Keratinocyte (primary cell): ENCODE measurements at regions not wholly inside any gene's neighbourhood (a gene's known extent, or its start where the extent isn't known, plus 50 kb on each side); places are given as distances from the start of the nearest gene placed in this dataset.

Source experiments
- CTCF ChIP-seq, 3 experiments: IDR thresholded peaks in 1 of 3; conservative IDR thresholded peaks in 1 of 3; optimal IDR thresholded peaks in 1 of 3; 2 replicates in 2 of 3; 3 replicates in 1 of 3; pipeline versions ENCODE3 to v1.5.1; 2011; ENCODE audit warnings: low read length in 3 of 3, mild to moderate bottlenecking in 3 of 3, moderate library complexity in 2 of 3, control low read depth in 1 of 3, inconsistent platforms in 1 of 3; ENCODE audit not compliant: insufficient read depth in 2 of 3; ENCODE audit errors: extremely low read depth in 1 of 3
- EZH2 ChIP-seq: IDR thresholded peaks from one replicate; pipeline ENCODE4 v1.6.1; 2012; ENCODE audit warnings: inconsistent platforms, mild to moderate bottlenecking, low read length, moderate library complexity

DNA sequence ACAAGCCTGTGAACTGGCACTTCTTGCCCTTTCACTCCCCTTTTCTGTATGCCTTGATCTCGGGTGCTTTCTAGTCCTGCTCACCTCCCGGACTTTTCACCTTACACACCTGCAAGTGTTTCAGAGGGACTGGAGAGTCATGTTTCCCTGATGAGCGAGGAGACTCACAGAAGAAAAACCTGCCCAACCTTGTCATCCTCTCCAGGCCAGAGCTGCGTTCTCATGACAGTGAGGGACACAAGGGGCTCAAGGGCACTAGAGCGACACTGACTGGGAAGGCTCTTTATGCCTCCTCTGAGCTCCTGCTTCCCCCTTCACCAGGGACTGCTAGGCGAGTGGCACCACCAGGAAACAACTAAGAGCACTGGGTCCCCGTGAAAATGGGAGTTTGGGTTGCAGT lies 376.9 kb upstream of the RPS23 start:
- TF ChIP-seq CTCF (optimal IDR thresholded peaks at IDR 0.05 in 1 of 3, IDR thresholded peaks at IDR 0.05 in 1 of 3, conservative IDR thresholded peaks at IDR 0.05 in 1 of 3; ENCODE audit: extremely low read depth in 1 of 3, insufficient read depth in 2 of 3, low read length in 3 of 3) (no peak), EZH2 (no peak)
